Activated CD4-positive, CD25-positive, alpha-beta regulatory T cell treated with anti-CD3 and anti-CD28 coated beads, Interleukin-2, amount 50 U/mL, for 16 hours (primary cell): ENCODE measurements at regions not wholly inside any gene's neighbourhood (a gene's known extent, or its start where the extent isn't known, plus 50 kb on each side); places are given as distances from the start of the nearest gene placed in this dataset.

Experiments used
- DNase-seq: peaks from one replicate; pipeline ENCODE4 v3.0.0-alpha.2; 2020; ENCODE audit warnings: low read depth, low spot score

DNA sequence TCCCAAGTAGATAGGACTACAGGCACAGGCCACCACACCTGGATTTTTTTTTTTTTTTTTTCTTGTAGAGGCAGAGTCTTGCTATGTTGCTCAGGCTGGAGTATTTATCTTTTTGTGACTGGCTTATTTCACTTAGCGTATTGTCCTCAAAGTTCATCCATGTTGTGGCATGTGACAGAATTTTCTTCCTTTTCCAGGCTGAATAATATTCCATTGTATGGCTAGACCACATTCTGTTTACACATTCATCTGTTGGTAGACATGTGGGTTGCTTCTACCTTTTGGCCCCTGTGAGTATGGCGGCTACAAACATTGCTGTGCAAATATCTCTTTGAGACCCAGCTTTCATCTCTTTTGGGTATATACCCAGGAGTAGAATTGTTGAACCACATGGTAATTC is 160.2 kb upstream of the SMAD3 start:
- DNase-seq, result no peak

DNA sequence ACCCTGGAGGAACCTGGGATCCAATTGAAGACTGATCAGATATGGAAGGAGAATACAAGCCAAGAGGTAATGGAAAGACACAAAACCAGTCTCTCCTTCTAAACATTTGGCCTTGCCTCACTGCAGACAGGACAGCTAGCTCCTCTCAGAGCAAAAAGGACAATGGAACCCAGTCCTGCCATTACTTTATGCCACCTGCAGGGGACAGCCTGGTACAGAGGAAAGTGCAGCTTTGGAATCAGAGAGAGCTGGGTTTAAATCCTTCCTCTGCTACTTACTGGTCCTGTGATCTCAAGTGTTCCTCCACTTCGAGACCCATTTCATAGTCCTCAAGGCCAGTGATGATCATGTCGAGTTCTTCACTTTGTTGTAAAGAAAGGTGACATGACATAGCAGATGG is 159.4 kb upstream of the SMAD3 start:
- DNase-seq, result no peak

DNA sequence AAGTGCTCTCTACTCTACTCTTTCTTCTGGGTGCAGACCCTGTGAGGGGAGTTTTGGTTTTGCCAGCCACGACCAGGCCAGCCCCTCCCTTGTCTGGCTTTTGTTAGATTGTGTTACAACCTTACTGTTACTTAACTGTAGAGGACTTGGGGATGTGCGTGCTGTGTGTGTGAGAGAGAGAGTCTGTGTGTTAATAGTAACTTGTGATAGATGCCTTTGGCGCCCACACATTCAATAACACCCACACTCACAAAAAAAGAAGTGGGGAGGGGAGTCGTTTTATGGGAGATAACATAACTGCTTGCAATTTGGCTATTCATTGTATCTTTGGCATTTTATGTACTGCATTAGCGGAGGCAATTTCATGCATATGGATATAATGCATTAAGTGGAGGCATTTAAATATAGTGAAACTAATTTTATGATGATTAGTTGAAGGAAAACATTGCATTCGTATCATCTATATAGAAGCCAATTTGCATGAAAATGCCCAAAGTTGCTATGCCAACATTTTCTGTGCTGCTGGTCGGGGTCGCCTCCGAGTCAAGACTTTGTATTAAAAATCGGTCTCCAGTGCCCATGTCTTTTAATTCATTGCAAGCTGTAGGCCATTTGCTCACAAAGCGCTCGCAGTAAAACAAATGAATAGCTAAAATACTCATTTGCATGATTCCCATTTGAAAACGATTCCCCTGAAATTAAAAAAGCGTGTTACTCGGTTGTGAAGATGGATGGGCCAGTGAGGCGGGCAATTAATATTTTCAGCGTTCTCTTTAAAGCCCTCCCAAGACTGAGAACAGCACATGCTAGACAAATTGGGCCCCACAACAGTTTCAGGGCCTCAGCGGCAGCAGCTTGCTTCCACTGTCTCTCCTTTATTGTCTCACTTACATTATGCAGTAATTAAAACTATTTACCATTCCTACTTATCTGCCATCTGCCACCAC is 158.5 kb upstream of the SMAD3 start:
- DNase-seq, result no peak

DNA sequence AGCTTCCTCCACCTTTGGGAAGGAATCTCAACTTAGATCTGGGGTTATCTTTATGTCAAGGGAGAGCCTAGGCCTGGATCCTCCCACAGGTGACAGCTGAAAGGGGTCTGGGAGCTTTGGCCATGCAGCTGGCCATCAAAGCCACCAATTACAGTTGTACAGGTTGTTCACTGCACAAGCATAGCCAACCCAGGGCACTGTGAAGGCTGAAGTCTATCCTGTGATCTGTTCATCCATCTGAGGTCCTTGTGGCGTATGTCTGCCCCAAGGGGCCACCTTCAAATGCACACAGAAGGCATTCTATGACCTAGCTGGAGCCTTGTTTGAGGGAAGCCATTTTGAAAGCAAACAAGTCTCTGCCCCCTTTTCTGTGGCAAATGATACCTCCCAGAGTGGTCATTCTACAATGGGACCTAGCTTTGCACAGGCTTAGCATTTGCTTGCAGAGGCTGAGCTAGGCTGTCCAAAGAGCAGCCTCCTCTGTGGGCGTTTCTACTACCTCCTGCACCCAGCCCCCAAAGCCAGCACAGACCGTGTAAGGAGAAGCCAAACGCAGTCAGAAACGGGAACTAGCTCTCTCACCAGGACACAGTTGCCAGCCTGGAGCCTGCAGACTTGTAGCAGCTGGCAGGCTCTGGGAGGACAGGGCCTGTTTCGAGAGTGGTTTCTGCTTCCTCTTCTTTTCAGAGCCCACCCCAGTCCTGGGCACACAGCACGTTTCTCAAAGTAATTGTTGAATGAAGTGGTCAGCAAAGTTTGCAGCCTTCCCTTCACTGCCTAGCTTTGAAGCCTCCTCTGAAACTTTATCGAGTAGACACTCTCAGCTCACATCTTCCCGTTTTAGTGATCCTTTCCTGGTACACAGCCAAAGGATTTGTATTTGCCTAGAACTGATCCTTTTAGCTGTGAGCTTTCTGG is 157.3 kb upstream of the SMAD3 start:
- no peak for DNase-seq

DNA sequence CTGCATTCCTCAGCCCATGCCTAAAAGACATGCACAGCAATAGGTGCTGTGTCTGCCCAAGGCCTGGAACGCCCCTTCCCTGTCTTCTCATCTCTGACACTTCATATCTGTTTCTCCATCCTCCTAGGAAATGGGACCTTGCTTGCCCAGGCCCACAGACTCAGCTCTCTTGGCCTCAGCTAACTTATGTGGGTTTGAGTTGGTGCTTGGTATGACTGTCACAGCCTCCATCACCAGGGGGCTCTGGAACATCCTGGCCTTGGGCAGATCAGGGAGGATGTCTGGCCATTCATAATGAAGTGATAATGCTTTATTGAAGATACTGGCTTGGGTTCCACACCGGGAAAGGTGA is 156.7 kb upstream of the SMAD3 start:
- no peak for DNase-seq

DNA sequence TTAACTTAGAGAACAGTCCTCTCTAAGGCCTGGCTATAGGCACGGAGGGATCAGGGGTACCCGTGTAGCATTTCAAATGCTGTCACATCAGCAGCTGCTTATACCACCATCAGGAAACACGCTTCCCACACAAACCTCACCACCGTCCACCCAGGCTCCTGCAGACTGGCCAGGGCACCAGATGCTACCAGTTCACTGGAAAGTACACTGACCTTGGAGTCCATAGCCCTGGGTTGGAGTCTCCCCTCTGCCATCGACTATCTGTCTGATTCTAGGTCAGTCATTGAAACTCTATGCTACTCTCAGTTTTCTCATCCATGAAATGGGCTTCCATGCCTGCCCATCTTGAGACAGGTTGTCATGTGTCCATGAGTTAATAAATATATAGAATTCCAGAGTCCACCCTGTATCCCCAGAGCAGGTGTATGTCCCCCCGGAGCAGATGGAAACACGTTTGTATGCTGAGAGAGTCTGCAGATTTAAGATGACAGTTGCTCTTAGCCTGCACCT is 156.0 kb upstream of the SMAD3 start:
- no peak for DNase-seq

DNA sequence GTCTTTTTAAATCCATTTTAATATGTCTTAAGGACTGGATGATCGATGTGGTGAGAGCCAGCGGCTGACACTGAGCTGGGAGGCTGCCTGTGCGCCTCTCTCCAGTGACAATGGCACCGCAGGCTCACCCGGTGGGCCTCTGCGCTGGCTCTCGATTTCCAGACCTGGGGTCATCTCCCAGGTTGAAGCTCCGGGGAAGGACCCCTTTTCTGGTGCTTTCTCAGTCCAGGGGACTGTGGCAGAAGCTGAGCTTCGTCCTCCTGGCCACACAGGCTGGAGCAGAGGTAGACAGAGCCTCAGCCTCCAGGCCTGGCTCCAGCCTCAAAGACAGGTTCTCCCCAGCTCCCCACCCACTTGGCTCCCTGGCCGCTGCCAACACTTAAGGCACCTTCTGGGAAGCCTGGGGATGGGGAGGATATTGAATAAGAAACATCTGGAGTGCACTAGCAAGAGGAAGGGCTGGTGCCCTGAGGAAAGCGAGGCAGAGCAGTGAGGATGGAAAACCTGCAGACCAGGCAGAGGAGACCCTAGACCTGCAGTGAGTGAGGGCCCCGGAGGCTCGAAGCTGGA is 154.2 kb upstream of the SMAD3 start:
- DNase-seq, result no peak

DNA sequence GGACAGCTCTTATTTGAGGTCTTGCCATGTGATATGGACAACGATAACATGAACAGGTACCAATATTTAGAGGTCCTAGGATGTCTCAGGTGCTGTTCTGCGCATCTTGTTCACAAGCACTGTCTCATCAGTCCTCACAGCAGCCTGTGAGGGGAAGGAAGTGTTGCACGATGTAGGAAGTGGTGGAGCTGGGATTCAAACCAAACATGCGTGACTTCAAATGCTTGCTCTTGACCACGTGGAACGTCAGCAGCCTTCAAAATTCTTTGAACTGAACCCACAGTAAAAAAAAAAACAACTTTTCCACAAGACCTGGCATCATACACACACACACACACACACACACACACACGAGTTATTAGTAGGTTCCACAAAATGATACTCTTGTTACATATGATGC is 153.4 kb upstream of the SMAD3 start:
- DNase-seq, result no peak

DNA sequence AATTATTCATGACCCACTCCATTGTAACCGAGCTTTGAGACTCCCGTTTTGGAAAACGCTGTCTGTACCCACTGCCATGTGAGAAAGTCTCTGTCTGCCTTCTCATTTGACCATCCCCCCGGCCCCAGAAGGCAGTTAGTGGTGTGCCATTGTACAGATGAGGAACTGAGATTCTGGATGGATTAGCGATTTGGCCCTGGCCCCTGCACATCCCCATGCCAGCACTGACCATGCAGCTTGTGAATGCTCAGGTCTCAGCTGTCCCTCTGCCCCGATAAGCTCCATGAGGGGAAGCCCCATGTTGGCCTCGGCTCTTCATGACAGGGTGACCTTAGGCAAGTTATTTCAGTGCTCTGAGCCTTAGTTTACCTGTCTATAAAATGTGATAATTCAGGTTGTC is 153.0 kb upstream of the SMAD3 start:
- no peak for DNase-seq

DNA sequence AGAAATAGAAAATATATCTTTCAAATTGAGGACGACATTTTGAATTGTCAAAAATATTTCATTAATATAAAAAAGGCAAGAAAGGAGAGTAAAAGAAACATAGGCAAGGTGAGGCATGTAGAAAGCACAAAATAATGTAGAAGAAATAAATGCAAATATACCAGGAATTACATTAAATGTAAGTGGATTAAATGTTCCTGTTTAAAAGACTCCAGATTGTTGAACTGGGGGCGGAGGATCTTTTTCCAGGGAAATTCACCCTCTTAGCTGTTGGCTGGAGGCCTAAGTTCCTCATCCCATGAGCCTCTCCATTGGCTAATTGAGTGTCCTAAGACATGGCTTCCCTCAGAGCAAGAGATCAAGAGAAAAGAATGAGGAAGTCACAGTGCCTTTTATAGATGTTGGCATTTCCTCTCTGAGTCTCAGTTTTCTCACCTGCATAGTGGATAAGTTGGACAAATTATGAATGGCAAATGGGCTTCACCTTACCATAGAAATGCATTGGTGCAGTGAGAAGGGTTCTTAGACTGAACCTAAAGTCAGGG is 147.4 kb upstream of the SMAD3 start:
- DNase-seq, result no peak

DNA sequence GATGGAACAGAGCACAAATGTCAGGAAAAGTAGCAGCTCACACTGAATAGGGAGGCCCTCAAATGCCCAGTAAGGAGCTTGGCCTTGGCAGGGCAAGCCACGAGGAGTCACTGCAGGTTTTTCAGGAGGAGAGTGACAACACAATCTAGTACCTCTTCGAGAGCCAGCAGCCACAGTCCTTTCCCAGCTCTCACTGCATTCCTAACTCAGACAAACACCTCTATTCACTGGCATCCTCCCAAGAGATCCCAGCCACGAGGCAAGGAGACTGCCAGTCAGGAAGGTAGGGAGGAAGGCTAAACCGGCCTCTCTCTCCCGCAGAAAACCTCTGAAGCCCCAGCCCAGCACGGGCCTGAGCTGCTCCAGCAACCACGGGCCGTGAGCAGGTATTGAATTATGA is 146.0 kb upstream of the SMAD3 start:
- DNase-seq, result no peak

DNA sequence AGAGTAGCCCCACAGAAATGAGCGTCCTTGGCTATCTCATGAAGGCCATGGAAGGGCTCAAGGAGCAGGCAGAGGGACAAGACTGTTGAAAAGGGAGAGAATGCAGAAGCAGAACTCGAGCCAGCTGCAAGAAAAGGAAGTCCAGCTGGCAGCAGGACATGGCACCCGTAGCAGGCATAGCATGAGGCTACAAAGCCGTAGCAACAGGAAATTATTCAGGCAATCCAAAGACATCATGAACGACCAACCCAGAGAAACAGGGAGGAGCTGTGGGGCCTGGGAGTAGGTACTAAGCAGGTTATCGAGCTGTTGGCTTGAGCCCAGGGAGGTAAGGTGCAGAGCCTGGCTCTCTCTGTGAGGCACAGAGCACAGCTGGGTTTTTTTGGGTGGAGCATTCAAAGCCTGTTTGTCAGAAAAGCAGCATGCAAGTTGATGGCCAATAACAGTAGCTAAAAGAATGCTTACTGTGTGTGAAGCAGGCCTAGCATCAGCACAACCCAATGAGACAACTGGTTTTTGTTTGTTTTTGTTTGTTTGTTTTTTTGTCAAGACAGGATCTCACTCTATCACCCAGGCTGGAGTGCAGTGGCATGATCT is 144.0 kb upstream of the SMAD3 start:
- DNase-seq, result no peak

DNA sequence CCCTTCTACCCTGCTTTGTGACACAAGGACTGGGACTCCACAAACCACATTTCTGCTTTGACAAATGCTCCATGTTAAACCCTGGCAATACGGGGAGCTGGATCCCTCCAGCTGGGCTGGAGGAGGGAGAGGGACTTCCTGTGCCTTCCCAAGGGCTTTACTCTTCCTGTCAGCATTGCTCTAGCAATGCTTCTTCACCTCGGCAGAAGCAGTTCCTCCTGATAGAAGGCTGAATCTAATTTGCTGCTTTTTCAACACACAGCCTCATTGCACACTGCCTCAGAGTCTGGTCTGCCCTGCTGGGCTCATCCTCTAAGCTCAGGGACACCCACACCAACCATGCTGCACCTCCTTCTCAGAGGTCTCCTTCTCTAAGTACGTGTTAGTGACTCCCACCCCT is 142.8 kb upstream of the SMAD3 start:
- DNase-seq, result no peak

DNA sequence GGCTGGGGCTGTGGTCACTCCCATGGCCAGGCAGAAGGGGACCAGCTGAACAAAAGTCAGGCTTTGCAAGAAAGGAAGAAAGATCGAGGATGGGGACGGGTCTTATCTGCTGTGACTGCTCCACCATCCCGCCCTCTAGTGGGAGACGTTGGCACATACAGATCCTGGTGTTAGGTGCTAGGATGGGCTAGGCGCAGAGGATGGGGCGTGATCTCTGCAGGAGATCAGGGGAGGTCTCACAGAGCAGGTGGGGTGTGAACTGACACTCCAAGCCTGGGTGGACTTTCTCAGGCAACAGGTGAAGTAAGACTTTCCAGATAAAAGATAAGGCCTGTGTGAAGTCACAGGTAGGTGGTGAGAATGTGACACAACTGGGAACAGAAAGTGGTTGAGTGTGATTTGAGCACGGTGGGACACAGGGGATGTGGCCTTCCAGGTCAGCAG is 141.9 kb upstream of the SMAD3 start:
- DNase-seq, result no peak

DNA sequence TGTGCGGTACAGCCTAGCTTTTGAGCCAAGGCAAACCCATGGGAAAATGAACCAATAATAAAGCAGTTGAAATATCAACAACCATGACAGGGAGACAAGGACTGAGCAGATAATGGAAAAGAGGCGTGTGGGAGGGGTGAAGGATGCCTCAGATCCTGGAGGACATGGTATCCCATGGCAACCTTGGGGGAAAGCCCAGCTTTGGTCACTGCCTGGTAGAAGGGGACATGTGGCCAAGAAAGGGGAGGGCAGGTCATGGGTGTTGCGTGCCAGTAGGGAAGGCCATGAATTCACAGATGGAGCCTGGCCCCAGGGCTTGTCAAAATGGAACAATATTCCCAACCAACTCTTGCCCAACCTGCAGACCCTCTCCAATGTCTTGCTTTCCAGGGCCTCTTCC is 140.5 kb upstream of the SMAD3 start:
- DNase-seq, result no peak

DNA sequence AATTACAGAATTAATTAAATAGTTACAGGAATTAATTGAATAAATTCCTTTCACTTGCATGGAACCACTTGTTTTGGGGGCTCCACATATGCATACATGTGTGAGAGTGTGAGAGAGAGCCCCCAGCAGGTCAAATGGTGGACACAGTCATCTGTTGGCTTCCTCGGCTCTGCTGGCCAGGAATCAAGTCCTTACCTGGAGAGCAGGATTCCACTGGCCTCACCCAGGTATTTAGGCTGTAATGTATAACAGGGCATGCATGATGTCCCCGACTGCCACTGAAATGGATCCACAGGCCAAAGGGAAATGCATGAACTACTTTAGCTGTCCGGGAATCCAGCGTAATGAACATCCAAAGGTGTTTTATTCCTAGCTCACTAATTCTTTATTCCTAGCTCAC is 139.7 kb upstream of the SMAD3 start:
- no peak for DNase-seq

DNA sequence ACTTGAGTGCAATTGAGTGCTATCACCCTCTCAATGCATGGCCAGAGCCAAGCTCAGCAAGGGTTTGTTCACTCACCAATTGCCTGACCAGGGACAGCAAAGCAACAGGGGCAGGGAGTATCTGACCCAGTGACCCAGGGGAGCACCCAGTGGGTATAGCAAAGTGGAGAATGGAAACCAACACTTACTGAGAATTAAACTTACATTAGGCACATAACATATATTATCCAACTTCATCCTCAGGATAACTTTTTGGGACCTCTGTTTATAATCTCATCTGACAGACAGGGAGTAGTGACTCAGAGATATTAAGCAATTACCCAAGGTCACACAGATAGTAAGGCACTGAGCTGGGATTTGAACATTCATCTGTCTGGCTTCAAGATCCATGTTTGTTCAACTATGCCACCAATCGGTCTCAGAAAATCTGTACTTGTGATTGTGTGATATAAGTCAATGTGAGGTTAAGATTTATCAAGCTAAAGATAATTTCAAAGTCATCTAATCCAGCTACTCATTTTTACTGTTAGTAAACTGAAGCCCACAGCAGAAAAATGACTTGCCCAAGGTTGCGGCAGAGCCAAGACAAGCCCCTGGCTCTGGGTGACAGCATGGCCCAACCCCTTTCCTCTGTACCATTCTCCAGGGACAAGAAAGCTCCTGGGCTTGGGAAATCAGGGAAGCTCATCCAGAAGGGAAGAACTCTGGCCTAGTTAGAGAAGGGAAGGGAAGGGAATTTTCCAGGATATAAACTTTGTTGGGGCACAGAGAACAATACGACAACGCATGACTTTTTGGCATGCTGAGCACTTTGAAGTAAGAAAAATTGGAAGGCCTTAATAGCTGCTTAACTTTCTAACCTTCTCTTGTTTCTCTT is 138.0 kb upstream of the SMAD3 start:
- DNase-seq, result no peak

DNA sequence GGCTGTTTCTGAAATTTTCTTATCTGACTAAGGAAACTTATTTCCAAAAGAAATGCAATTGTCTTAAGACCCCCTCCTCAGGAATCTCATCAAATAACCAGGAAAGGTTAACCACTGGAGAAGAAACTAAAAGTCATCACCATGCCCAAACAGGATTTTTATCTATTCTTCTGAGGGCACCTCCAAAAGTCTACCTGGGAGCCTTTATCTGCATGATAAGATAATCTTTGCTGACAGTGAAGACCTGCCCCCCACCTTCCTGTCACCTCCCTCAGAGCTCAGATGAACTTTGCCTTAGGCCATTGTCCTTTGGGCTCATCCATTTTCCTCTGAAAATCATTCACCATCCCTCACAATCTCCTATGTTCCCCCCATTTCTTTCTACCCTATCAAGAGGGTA is 137.3 kb upstream of the SMAD3 start:
- no peak for DNase-seq

DNA sequence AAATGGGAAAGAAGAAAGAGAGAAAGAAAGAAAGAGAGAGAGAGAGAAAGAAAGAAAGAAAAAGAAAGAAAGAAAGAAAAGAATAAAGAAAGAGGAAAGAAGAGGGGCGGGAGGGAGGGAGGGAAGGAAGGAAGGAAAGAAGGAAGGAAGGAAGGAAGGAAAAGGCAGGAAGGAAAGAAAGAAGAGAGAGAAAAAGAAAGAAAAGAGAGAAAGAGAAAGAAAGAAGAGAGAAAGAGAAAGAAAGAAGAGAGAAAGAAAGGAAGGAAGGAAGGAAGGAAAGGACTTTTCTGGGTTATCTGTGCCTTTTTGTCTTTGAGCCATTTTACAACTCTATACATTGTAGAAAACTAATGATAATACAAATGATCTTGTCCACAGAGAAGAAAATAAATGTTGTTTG is 136.6 kb upstream of the SMAD3 start:
- DNase-seq, result no peak

DNA sequence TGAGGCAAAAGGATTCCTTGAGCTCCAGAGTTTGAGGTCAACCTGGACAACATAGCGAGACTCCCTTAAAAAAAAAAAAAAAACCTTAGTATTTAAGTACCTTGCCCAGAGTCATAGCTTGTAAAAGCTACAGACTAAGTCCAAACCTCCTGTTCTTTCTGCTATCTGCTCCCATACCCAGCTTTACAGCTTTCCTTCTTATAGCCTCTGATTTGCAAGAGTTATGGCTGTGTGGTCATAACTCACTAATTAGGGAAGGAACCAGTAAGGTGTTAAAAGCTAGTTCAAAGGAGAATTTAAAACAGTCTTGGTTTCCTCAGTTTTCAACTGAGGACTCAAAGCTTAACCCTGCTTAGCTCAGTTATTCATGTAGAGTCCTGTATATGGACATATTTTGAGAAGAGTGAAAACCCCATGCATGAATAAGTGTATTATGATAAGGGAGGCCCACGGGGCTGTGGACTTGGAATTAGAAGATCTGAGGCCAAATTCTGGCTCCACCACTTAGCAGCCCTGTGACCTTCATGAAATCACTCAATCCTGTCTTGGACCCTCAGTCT is 135.5 kb upstream of the SMAD3 start:
- DNase-seq, result no peak
